GM21723 (cell line): ENCODE measurements at regions not wholly inside any gene's neighbourhood (a gene's known extent, or its start where the extent isn't known, plus 50 kb on each side); places are given as distances from the start of the nearest gene placed in this dataset.

Source experiments
- ATAC-seq: cut with Tn5 transposase; IDR thresholded peaks from one replicate; pipeline ENCODE4 v1.9.1; 2021; ENCODE audit warnings: mild to moderate bottlenecking, moderate library complexity; ENCODE audit not compliant: unreplicated experiment

DNA sequence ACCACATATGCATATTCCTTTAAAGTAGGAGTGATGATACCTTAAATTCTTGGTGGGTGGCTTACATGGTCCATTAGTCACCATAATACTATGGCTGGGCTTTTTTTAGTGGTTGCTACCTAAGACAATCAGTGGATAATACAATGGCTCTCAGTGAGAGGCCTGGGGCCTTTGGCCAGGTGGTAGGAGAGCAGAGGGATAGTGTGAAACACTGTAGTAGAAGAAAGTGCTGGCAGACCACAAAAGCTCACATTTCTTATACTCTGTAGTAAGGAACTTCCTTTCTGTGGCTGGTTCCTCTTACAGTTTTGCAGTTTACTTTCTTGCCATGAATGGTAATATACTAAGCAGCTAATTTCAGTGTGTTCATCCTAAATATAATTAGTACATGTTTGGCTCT lies 583.5 kb downstream of the XIRP2 start:
- ATAC-seq: no peak

DNA sequence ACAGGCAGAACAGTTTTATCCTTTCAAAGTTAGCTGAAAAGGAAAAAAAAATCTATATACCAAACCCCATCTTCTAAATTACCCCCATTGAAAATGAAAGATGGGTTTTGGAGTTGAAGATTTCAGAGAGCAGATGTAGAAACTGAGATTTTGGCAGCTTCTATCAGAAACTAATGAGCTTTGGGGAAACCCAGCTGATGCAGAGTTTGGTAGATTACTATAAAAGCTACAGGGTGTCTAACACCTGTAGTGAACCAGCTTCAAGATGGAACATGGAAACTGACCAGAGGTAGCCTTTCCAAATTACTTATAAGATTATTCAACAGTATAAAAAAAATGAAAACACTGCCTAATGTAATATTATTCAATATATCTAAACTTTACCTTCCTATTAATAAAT lies 583.1 kb downstream of the XIRP2 start:
- ATAC-seq: no peak

DNA sequence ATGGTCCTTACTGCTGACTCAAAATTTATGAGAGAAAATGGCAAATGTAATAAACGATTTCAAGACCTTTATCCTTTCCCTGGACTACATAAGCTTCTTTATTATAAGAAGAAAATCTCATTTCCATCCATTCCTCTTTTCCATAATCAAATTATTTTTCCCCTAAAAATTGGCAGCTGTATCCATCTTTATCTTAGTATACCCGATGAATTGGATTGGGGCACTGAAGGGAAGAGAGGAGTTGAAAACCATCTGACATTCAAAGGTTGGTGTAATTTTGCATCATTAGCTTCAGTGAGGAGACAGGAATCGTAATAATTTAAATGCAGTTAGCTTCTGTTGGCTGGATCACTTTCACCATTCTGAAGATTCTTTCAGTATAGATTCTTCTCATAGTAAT lies 574.1 kb downstream of the XIRP2 start:
- ATAC-seq: no peak

DNA sequence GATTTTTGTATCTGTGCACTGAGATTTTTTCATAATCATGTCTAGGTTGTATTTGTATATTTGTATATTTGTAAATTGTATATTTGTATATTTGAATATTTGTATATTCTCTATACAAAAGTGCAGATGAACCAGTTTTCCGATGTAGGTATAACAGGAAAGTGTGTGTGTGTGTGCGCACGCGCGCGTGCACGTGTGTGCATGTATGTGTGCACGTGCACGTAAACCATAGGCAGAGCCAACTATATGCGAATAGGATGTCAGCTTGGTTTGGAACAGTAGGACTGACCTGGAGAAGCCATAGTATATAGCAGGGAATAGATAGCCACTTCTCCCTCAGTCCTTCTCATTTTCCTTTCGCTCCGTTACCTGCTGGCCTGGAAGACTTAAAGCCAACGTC lies 565.8 kb downstream of the XIRP2 start:
- no peak for ATAC-seq

DNA sequence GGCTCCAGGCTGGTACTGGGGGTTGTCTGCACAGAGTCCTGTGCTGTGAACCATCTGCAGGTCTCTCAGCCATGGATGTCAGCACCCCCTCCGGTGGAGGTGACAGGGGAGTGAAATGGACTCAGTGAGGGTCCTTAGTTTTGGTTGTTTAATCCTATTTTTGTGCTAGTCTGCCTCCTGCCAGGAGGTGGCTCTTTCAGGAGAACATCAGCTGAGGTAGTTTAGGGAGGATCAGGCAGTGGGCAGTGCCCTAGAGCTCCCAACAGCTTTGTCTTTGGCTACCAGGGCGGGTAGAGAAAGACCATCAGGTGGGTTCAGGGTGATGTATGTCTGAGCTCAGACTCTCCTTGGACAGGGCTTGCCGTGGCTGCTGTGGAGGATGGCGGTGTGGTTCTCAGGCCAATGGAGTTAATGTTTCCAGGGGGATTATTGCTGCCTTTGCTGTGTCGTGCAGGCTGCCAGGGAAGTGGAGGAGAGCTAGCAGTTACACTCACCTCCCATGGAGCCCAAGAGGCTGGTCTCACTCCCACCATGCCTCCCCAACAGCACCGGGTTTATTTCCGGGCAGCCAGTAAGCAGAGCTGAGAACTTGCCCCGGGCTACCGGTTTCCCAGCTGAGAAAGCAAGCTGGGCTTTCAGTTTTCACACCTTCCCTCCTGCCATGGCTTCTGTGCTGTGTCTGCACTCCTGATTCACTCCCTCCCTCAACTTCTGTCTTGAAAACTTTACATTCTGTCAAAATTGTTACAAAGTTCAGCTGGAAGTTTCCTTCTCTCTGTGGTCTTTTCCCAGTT lies 563.4 kb downstream of the XIRP2 start:
- ATAC-seq: no peak

DNA sequence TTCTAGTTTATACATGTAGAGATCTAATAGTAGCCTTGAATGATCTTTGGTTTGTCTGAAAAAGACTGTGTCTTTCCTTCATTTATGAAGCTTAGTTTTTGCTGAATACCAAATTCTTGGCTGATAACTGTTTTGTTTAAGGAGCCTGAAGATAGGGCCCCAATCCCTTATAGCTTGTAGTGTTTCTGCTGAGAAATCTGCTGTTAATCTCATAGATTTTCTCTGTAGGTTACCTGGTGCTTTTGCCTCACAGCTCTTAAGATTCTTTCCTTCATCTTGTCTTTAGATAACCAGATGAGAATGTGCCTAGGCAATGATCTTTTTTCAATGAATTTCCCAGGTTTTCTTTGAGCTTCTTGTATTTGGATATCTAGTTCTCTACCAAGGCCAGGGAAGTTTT lies 562.1 kb downstream of the XIRP2 start:
- no peak for ATAC-seq

DNA sequence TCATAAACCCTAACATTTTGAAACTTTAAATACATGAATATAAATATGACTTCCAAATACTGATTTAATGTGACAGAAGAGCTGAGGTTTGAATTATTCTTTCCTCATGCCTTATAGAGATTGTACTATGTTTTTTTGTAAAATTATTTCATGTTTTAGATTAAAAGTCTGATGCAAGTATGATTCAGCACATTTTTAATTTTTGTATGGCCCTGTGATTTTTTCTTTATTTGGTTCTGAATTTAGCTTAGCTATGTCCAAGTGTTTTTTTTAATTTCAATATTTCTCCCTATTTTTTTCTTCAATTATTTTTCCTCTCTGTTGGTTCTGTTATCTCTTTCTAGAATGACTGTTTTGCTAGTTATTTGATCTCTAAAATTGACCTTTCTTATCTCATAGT lies 552.1 kb downstream of the XIRP2 start:
- ATAC-seq: no peak

DNA sequence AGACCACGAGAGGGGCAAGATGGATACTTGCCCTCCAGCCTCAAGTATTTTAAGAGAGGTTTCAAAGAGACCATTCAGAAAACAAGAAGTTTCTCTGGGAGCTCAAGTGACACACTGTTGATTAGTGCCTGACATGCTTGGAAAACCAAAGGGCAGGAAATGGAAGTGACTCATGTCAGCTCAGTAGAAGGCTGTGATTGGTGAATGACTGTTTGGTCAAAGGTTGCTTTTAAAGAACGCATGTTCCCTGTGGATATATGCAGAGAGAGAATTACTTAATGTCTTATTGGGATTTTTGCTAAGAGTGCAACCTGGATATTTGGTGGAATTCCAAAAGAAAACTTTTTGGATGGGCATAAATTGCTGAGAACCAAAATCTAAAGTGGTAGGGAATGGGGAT lies 549.9 kb downstream of the XIRP2 start:
- ATAC-seq: no peak

DNA sequence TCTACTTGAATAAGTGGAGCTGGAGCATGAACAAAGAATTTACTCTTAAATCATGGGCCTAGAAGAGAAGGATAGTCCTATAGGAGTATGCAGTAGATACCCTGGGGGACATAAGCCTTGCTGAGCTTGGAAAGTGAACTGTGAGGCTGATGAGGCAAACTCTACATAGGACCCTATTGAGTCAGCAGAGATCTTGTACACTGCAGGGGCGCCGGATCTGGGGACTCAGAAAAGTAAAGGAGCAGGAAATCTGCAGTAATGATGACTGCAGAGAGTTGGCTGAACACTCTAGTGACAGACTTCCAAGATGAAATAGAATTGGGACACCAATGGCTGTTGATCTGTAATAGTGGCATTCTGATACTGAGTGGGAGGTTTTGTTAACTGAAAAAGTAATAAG lies 543.7 kb downstream of the XIRP2 start:
- no peak for ATAC-seq

DNA sequence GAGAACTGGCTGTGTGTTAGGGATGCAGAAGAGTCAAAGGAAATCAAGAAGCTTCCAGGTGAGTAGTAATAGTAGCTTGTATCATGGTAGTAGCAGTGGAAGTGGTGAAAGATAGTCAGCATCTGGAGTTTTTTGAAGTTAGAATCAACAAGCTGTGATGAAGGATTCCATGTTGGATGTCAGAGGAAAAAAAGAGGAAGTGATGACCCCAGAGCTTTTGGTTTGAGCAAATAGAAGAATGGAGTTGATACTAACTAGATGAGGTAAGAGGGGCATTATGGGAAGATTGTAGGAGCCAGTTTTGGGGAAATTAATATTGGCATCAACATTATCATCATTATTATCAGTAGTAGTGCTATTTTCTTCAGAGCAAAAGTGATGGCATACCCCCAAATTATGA lies 542.2 kb downstream of the XIRP2 start:
- no peak for ATAC-seq

DNA sequence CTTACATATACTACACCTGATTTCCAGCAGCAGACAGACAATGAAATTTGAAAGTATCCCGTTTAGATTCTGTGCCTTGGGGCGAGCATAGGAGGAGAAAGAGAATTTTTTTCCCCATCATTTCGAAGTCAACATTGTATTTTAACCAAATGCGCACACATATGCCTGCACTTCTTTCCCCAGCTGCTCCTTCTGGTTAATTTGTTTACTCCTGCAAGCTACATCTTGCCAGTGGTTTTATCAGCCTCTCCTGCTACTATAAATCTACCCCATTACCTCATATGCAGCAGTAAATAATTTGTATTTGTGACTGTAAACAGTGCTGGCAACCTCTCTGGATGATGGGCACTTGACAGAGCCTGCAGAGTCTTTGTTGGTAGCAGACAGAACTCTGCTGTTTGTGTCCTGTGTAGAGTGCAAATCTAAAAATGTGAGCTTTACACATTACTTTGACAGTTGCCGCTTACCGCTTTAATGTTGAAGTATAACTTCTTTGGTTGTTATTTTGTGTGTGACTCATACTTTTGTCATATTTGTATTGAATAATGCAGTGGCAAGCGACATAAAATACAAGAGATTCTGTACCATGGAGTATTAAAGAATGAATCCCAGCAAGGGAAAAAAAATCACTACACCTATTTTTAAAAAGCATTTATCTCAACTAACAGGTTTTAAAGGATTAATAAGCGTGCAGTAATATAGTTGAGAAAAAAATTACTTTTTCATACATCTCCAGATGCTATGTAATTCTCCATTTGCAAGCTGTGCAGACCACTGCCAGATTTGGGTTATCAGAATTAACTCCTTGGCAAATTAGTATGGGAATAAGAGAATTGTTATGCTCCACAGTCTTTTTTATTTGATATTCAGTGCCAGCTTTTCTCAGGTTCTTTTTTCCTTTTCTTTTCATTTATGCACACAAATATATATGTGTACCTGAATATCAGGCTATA lies 536.8 kb downstream of the XIRP2 start:
- ATAC-seq: no peak

DNA sequence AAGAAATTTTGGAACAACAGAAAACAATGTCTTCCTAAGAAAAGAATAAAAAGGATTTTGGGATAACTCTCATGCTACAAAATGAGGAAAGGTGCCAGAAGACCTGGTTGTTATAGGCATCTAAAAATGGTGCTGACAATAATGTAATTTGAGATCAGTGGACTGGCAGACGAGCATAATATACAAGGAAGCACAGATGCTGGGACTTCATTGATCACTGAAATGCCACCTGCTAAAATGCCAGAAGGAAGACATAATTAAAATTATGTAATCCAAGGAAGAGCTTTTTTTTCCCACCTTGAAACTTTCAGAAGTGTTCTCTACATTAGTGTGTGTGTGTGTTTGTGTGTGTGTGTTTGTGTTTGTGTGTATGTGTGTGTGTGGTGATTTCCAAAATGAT lies 535.9 kb downstream of the XIRP2 start:
- no peak for ATAC-seq

DNA sequence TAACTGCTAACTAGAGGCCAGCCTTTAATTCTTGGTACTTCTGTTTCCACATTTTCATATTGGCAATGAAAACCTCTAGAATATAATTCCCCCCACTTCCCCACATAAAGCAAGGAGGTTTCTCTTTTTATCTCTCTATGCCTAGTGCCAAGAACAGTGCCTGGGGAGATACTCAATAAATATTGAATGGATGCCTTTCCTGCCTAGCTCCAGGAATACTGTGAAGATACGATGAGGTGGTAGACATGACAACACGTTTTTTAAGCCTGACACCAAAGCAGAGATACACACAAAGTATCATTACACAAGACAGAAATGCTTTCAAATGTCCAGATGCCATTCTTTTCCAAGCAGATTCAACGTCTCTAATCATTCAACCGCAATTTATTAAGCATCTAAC lies 535.5 kb downstream of the XIRP2 start:
- ATAC-seq: no peak

DNA sequence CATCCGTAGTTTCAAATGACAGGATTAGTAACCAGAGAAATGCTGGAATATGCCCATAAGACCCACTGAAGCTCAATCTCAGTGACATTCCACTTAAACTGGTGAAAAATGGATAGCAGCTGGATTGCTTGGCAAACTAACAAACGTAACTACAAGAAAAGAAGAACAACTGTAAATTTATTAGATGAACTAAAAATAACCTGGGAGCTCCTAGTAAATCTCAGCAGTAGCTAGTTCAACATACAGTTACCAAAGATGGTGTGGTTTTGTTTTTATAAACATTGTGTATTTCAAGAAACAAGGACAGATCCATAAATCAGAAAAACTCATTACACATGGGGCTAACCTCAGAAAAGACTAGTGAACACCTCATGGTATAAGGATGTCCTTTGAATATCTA lies 531.9 kb downstream of the XIRP2 start:
- ATAC-seq: no peak

DNA sequence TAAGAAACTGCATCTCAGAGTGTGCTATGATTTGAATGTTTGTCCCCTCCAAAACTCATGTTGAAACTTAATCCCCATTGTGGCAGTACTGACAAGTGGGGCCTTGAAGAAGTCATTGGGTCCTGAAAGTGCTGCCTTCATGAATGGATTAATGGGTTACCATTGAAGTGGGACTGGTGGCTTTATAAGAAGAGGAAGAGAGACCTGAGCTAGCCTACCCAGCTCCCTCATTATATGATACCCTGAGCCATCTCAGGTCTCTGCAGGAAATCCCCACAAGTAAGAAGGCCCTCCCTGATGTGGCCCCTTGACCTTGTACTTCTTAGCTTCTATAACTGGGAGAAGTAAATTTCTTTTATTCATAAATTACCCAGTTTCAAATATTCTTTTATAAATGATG lies 526.8 kb downstream of the XIRP2 start:
- no peak for ATAC-seq

DNA sequence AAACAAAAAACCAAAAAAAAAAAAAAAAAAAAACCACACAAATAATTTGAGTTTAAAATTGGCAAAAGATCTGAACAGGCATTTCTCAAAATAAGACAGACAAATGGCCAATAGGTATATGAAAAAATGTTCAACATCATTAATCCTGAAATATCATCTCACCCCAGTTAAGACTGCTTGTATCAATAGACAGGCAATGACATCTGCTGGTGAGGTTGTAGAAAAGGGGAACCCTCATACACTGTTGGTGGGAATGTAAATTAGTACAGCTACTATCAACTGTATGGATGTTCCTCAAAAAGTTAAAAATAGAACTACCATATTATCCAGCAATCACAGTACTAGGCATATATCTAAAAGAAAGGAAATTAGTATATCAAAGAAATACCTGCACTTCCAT lies 523.1 kb downstream of the XIRP2 start:
- ATAC-seq: no peak

DNA sequence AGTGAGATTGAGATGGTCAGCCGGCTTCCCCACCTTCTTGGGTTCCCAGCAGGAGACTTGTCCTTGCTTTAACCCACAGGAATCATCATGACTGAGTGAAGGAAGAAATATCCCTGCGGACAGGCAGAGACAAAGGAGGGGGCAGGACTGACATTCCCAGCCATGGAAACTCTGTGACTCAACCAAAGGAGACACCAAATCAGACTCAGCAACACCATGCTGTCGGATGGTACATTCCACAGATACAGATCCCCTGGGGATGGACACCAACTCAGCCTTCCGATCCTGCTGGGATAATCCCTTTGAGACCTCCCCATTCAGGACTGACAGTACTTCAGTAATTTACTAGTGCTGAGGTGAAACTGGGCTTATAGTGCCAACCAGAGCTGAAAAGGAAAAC lies 518.3 kb downstream of the XIRP2 start:
- ATAC-seq: no peak

DNA sequence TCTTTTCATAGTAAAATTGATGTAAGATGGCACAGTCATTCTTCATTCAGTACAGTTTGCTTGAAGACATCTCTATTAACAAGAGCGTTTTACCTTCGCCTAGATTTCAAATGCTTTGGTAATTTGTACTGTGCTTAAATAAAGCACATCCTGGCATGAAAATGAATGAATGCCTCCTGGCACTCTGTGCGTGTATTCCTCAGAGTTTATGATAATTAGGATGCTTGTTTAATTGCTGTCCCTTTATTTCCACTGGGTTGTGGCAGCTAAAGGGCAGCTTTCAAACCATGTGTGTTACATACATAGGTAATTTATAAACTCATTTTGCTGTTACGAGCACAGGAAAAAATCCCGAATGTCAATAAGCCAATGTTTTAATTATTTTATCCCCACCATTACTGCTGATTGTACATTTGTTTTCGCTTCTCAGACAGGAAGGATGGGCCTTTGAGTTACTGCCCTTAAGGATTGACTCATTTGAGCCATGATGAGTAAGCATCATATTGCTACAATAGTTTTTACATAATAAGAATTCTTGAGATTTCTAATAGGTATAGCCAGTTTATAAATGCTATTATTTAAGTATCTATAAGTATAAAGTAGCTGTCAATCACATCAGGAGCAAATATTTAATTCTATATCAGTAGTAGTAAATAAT lies 516.5 kb downstream of the XIRP2 start:
- ATAC-seq: no peak

DNA sequence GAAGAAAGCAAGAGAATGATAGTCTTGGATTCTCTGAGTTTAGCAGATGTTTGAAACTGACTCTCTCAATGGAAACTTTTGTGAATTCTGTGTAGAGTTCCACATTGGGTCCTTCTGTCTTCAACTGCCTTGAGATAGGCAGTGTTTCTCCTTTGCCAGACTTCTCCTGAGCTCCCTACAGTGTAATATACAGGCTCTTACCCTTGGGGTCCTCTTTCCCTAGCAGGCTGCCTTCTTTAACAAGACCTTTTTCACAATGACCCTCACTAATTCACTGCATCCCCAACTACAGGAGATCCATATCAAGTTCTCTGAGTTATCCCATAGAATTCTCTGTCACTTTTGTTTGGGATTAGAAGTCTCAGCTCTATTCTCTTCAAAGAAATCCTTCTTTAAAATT lies 513.0 kb downstream of the XIRP2 start:
- no peak for ATAC-seq

DNA sequence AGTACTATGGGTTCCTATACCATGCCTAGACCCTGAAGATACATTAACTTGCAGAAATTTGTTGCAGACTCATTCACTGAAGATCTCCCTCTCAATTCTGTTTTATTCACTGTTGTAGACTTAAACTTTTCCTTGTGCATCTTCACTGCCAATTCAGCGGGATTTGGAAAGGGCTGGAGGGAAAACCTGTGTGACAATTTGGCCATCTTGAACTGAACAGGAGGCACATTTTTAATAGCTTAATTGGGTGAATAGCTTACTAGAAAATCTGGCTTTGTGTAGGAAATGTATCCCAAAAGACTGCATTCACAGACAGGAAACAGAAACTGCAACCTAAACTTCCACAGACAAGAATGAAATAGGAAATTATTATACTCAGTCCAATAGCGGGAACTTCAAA lies 512.3 kb downstream of the XIRP2 start:
- no peak for ATAC-seq

DNA sequence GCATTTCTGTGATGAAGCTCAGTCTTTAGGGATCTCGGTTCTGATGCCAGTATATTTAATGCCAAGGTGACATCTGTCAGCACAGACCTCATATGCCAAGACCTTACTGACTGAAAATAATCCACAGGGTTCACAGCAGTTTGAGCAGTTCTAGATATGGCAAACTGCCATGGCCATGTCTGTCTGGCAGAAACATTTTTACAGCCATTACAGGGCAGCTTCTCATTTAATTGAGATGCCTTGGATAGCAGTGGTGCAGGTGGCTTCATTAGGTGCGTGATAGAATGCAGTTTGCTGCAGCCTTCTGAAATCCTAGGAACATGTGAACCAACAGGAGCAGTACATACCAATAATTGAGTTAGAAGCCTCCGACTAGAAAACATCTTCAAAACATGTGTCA lies 510.6 kb downstream of the XIRP2 start:
- ATAC-seq: no peak

DNA sequence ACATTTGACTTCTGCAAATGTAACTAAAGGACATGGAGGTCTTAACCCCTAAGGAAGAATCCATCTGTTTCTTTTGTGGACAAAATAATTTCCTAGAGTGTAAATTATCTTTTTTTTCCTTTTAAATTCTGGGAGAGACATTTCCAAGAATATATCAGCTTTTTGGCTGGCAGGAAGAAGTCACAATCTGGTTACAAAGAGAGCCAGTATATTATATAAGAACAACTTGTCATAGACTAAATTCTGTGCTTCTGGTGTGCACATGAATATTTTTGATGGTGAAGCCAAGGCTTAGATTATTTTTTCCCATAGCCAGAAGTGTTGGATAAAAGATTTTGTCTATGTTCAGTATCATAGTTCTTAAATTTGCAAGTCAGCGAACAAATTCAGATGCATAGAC lies 500.6 kb downstream of the XIRP2 start:
- ATAC-seq: no peak
